ENCODE measurements at regions not wholly inside any gene's neighbourhood (a gene's known extent, or its start where the extent isn't known, plus 50 kb on each side); places are given as distances from the start of the nearest gene placed in this dataset.
"Not testable (repeated sequence)": the region's sequence is repeated elsewhere in the genome, so short reads cannot be mapped to it uniquely, and the experiment has no call there.

DNA sequence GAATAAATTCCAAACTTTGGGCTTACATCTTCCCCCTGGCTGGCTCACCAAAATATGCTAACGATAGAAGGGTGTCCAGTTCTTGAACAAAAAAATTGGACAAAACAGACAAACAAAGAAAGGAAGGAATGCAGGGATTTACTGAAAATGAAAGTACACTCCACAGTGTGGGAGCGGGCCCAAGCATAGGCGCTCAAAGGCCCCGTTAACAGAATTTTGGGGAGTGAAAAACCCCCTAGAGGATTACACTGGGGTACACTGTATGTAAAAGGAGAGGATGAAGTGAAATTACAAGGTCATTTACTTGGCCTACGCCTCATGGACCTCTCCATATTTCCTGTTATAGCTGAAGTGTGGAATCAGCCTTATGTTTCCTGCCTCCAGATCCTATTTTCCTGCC, 899.7 kb downstream of the DSC3 start:
- TF ChIP-seq, protein P1, sequence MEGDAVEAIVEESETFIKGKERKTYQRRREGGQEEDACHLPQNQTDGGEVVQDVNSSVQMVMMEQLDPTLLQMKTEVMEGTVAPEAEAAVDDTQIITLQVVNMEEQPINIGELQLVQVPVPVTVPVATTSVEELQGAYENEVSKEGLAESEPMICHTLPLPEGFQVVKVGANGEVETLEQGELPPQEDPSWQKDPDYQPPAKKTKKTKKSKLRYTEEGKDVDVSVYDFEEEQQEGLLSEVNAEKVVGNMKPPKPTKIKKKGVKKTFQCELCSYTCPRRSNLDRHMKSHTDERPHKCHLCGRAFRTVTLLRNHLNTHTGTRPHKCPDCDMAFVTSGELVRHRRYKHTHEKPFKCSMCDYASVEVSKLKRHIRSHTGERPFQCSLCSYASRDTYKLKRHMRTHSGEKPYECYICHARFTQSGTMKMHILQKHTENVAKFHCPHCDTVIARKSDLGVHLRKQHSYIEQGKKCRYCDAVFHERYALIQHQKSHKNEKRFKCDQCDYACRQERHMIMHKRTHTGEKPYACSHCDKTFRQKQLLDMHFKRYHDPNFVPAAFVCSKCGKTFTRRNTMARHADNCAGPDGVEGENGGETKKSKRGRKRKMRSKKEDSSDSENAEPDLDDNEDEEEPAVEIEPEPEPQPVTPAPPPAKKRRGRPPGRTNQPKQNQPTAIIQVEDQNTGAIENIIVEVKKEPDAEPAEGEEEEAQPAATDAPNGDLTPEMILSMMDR (IDR thresholded peaks at IDR 0.05; ENCODE audit: borderline replicate concordance, control extremely low read depth, extremely low read depth, insufficient read depth, missing control alignments), result no peak
- in situ Hi-C loops (cut with MboI; ENCODE audit: low sequenced_read_pairs, unreplicated experiment), result no loop called here
- no peak for DNase-seq (ENCODE audit: low spot score)

DNA sequence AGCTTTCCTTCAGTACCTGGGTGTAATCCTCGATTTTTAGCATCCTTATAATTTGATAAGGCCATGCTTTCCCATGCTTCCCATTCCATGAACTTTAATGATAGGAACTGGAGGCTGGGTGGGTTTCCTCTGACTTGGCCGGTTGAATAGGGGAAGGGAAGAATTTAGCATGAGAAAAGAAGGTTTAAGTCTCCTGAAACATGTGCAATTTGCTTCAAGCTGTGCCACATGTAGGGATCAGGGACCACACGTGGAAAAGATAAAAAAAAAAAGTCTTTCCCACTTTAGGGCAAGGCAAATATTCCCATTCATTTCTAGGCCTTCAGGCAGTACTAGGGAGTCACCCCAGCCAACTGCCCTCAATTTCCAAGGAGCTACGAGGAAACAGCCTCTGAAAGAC, 900.3 kb downstream of the DSC3 start:
- TF ChIP-seq, protein P1 (IDR thresholded peaks at IDR 0.05; ENCODE audit: borderline replicate concordance, control extremely low read depth, extremely low read depth, insufficient read depth, missing control alignments), result no peak
- in situ Hi-C loops (cut with MboI; ENCODE audit: low sequenced_read_pairs, unreplicated experiment), result no loop called here

DNA sequence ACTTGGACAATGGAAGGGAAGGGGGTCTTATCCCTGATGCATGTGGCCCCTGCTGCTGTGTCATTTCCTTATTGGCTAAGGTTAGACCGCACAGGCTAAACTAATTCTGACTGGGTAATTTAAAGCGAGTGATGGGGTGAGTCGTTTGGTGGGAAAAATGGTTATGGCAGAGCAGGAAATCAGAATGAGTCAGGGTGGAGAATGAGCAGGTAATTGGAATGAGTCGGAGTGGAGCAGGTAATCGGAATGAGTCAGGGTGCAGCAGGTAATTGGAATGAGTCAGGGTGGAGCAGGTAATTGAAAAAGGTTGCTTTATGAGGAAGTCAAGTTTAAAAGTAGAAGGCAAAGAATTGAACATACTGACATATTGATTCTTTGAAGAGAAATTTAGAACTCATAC, 901.0 kb downstream of the DSC3 start:
- DNase-seq (ENCODE audit: low spot score); in situ Hi-C loops (cut with MboI; ENCODE audit: low sequenced_read_pairs, unreplicated experiment): not testable (repeated sequence)

More for the DNA sequence above, 900.3 kb downstream of the DSC3 start:
- no peak for DNase-seq (ENCODE audit: low spot score)

DNA sequence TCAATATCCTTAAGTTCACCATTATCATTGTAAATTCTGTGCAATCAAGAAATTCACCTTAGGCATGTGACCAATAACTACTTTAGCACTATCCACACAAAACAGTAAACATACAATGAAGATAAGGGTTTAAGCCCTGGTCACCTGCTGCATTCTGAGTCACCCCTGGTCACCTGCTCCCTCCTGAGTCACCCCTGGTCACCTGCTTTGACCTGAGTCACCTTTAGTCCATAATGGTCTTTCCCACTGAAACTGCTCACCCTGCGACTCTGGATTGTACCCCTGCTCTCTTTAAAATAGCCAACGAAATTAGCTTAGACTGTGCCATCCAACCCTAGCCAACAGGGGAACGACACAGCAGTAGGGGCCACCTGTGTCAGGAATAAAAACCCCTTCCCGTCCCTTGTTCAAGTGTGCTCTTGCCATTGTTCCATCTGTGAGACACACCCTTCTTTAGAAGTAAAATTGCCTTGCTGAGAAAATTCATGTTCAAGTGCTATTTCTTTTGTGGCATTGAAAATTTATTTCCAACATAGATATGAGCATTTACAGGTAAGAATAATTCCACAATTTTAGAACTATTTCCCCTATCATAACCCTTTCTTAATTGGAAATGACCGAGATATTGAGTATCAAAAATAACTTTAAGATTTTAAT, 902.8 kb downstream of the DSC3 start:
- TF ChIP-seq, protein P1 (IDR thresholded peaks at IDR 0.05; ENCODE audit: borderline replicate concordance, control extremely low read depth, extremely low read depth, insufficient read depth, missing control alignments), result no peak
- in situ Hi-C loops (cut with MboI; ENCODE audit: low sequenced_read_pairs, unreplicated experiment), result no loop called here
- no peak for DNase-seq (ENCODE audit: low spot score)

DNA sequence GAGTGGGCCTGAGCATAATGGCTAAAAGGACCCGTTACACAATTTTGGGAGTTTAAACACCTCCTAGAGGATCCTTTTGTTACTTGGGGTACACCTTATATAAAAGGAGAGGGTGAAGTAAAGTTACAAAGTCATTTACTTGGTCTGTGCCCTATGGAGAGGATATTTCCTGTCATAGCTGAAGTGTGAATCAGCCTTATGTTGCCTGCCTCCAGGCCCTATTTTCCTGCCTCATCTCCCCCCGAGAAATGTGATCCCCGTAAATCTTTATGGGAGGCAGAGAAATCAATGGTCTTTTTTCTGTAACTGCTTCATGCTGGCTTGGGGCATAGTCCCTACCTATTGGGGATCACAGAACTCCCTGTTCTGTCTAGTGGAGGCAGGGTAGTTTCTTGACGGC, 906.6 kb downstream of the DSC3 start:
- in situ Hi-C loops (cut with MboI; ENCODE audit: low sequenced_read_pairs, unreplicated experiment), result no loop called here
- TF ChIP-seq, protein P1 (IDR thresholded peaks at IDR 0.05; ENCODE audit: borderline replicate concordance, control extremely low read depth, extremely low read depth, insufficient read depth, missing control alignments), result no peak
- DNase-seq (ENCODE audit: low spot score), result no peak

DNA sequence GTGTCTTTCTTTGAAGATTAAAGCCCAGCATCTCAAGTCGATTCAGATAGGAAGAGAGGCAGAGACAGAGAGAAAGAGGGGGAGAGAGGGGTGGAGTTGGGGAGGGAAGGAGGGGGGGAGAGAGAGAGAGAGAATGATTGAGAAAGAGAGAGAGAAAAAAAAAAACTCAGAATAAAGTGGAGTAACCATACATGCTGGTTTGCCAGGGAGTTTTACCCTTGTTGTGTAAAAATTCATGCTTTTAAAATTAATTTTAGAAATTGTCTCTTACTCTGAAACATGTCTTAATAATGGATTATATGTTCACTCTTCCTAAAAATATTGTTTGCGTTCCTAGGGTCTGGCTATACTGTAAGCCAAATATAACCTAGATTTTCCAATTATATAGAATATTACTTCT, 908.5 kb downstream of the DSC3 start:
- TF ChIP-seq, protein P1 (IDR thresholded peaks at IDR 0.05; ENCODE audit: borderline replicate concordance, control extremely low read depth, extremely low read depth, insufficient read depth, missing control alignments), result no peak
- no peak for DNase-seq (ENCODE audit: low spot score)
- in situ Hi-C loops (cut with MboI; ENCODE audit: low sequenced_read_pairs, unreplicated experiment), result no loop called here

DNA sequence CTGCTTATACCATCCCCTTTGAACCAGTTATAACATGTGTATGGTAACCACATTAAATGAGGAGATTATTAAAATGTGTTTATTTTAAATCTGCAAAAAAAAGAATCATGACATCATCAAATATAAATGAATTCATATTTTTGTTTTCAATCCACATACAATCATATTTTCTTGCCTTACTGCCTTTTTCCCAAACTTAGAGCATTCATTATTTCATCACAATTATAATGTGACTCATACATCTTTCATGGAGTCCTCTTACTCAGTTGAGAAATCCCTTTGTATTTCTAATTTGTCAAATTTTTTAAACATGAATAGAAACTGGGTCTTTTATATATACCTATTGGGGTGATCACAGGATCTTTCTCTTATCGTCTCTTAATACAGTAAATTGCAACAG, 909.6 kb downstream of the DSC3 start:
- TF ChIP-seq, protein P1 (IDR thresholded peaks at IDR 0.05; ENCODE audit: borderline replicate concordance, control extremely low read depth, extremely low read depth, insufficient read depth, missing control alignments), result no peak
- no peak for DNase-seq (ENCODE audit: low spot score)
- in situ Hi-C loops (cut with MboI; ENCODE audit: low sequenced_read_pairs, unreplicated experiment), result no loop called here
